ENCODE measurements at regions not wholly inside any gene's neighbourhood (a gene's known extent, or its start where the extent isn't known, plus 50 kb on each side); places are given as distances from the start of the nearest gene placed in this dataset.

- TF ChIP-seq, protein P1, sequence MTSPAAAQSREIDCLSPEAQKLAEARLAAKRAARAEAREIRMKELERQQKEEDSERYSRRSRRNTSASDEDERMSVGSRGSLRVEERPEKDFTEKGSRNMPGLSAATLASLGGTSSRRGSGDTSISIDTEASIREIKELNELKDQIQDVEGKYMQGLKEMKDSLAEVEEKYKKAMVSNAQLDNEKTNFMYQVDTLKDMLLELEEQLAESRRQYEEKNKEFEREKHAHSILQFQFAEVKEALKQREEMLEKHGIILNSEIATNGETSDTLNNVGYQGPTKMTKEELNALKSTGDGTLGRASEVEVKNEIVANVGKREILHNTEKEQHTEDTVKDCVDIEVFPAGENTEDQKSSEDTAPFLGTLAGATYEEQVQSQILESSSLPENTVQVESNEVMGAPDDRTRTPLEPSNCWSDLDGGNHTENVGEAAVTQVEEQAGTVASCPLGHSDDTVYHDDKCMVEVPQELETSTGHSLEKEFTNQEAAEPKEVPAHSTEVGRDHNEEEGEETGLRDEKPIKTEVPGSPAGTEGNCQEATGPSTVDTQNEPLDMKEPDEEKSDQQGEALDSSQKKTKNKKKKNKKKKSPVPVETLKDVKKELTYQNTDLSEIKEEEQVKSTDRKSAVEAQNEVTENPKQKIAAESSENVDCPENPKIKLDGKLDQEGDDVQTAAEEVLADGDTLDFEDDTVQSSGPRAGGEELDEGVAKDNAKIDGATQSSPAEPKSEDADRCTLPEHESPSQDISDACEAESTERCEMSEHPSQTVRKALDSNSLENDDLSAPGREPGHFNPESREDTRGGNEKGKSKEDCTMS (CRISPR knock-in tag; conservative IDR thresholded peaks at IDR 0.05): no peak
- no peak for TF ChIP-seq NRL (CRISPR knock-in tag; IDR thresholded peaks at IDR 0.05; ENCODE audit: borderline replicate concordance)
These were observed 108.6 kb upstream of the ARX start (continued) for GRCh38 chrX:25124391-25124790.

DNA sequence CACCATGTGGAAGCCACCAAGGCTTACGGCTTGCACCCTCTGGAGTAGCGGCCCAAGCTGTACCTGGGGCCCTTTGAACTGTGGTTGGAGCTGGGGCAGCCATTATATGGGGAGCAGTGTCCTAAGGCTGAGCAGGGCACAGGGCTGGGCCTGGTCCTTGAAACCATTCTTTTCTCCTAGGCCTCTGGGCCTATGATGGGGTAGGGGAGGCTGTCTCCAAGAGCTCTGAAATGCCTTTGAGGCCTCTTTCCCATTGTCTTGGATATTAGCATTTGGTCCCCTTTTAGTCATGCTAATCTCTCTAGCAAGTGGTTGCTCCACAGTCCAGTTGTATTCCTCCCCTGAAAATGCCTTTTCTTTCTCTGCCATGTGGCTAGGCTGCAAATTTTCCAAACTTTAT is 96.4 kb upstream of the ARX start:
- H3K9me3 ChIP-seq (ENCODE audit: low read length): no peaks in the 10 kb centered on the region
- ATAC-seq (no peak), DNase-seq (ENCODE audit: low spot score) (no peak), FAIRE-seq (no peak)
- H3K27me3 ChIP-seq (ENCODE audit: control insufficient read depth in 1 of 2, insufficient read depth in 2 of 2, low read length in 2 of 2): no peaks in the 10 kb centered on the region
- ChIA-PET CTCF (ENCODE audit: low intra/inter-chr PET ratio, low total read pairs) (no interaction called here), POLR2A (no interaction called here)
- H3K36me3 ChIP-seq (replicated peaks in 1 of 2; ENCODE audit: control insufficient read depth in 1 of 2, insufficient read depth in 2 of 2, low read length in 2 of 2): no peaks in the 10 kb centered on the region
- no peak overlapping the region for H3K27ac ChIP-seq (ENCODE audit: extremely low read length, insufficient read depth, low read length)
- H2AFZ ChIP-seq (ENCODE audit: low read length): no peak overlapping the region
- H4K20me1 ChIP-seq (ENCODE audit: insufficient read depth, low read length): no peaks in the 10 kb centered on the region
- H3K4me1 ChIP-seq (ENCODE audit: insufficient read depth, low read length): no peaks in the 10 kb centered on the region
- H3K4me2 ChIP-seq (ENCODE audit: low read depth, low read length): no peak overlapping the region
- H3K79me2 ChIP-seq (ENCODE audit: insufficient read depth, low read length): no peaks in the 10 kb centered on the region
- no peak overlapping the region for H3K4me3 ChIP-seq (replicated peaks in 1 of 3; ENCODE audit: insufficient read depth in 1 of 3, low read depth in 2 of 3, low read length in 3 of 3)
- no CpG with 5 or more reads among the region's 2 CpGs for WGBS (ENCODE audit: low lambda C conversion rate)
- in situ Hi-C loops (cut with HindIII; ENCODE audit: extremely low pct_ligation_motif_present, low pct_unique_long_range_greater_than_20kb) (no loop called here), intact Hi-C loops (cut with micrococcal nuclease; ENCODE audit: unreplicated experiment) (no loop called here)
- no TSS peak for BruUV-seq (replicated peaks)
- H3K9ac ChIP-seq (ENCODE audit: insufficient read depth, low read depth, low read length): no peak overlapping the region
- TF ChIP-seq CCAR2 (optimal IDR thresholded peaks at IDR 0.05; ENCODE audit: low read depth, low read length) (no peak), ZNF652 (CRISPR knock-in tag; IDR thresholded peaks at IDR 0.05; ENCODE audit: borderline replicate concordance, low read depth) (no peak), ZSCAN21 (CRISPR knock-in tag; IDR thresholded peaks at IDR 0.05; ENCODE audit: borderline replicate concordance) (no peak), ZNF713 (CRISPR knock-in tag; IDR thresholded peaks at IDR 0.05) (no peak), TOPORS (CRISPR knock-in tag; IDR thresholded peaks at IDR 0.05) (no peak), STAG1 (CRISPR knock-in tag; IDR thresholded peaks at IDR 0.05) (no peak)

Measured in HepG2 (cell line).